PFSK-1 (cell line): ENCODE measurements at regions not wholly inside any gene's neighbourhood (a gene's known extent, or its start where the extent isn't known, plus 50 kb on each side); places are given as distances from the start of the nearest gene placed in this dataset.

Experiments used
- FOXP2 ChIP-seq: optimal IDR thresholded peaks from 2 replicates; pipeline ENCODE3; 2011; ENCODE audit warnings: borderline replicate concordance, control low read depth, inconsistent platforms; ENCODE audit not compliant: insufficient read depth; ENCODE audit errors: extremely low read length, extremely low read depth
- POLR2AphosphoS5 ChIP-seq: IDR thresholded peaks from 2 replicates; pipeline ENCODE4 v1.6.1; 2012; ENCODE audit warnings: low read depth, mild to moderate bottlenecking, control low read depth, low read length, moderate library complexity
- TAF1 ChIP-seq: IDR thresholded peaks from 2 replicates; pipeline ENCODE4 v1.6.1; 2012; ENCODE audit warnings: low read length, control low read depth, borderline replicate concordance; ENCODE audit not compliant: insufficient read depth

DNA sequence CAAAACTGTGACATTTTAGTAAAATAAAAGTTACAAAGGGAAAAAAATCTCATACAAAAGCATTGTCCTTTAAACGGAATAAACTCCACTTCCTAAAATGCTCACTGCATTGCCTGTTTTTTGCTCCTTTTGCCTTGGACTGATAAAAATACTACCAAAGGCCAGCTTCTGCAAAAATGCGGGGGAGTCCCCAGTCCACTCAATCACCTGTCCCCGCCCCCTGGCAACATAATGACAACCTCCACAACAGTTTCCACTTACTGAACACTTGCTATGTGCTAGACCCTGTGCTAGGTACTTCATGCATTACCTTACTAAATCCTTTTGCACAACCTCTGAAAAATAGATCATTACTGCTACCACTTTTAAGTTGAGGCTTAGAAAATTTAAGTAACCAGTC, 172.7 kb upstream of the CCL2 start:
- TF ChIP-seq POLR2AphosphoS5 = no peak
- TF ChIP-seq FOXP2 = no peak
- no peak for TF ChIP-seq TAF1
